BE2C (cell line): ENCODE measurements at regions not wholly inside any gene's neighbourhood (a gene's known extent, or its start where the extent isn't known, plus 50 kb on each side); places are given as distances from the start of the nearest gene placed in this dataset.

Experiments
- DNase-seq: peaks from one replicate; pipeline ENCODE4 v3.0.0-alpha.2; 2020
- H3K27me3 ChIP-seq: fragments of 250-450 bp; sonication (Bioruptor Pico); 2 replicates; pipeline ENCODE4 v1.5.1; 2020; ENCODE audit warnings: mild to moderate bottlenecking
- H3K36me3 ChIP-seq: fragments of 250-450 bp; sonication (Bioruptor Pico); 2 replicates; pipeline ENCODE4 v1.5.1; 2020; ENCODE audit warnings: mild to moderate bottlenecking
- H3K4me1 ChIP-seq: fragments of 250-450 bp; sonication (Bioruptor Pico); 2 replicates; pipeline ENCODE4 v1.5.1; 2020
- H3K4me3 ChIP-seq: 2 replicates; pipeline ENCODE4 v1.5.1; 2011; ENCODE audit warnings: low read depth, low read length
- H3K9me3 ChIP-seq: fragments of 250-450 bp; sonication (Bioruptor Pico); 2 replicates; pipeline ENCODE4 v1.5.1; 2020
- CTCF ChIP-seq: IDR thresholded peaks from 2 replicates; pipeline ENCODE4 v1.5.1; 2012; ENCODE audit warnings: mild to moderate bottlenecking, low read depth, low read length

- DNase-seq = no peak
- no peaks in the 10 kb centered on the region for H3K4me1 ChIP-seq
- H3K4me3 ChIP-seq = no peak overlapping the region
- H3K36me3 ChIP-seq = no peaks in the 10 kb centered on the region
- H3K9me3 ChIP-seq = no peaks in the 10 kb centered on the region
- no peak for TF ChIP-seq CTCF
- no peaks in the 10 kb centered on the region for H3K27me3 ChIP-seq
Observed at GRCh38 chr2:151114874-151115273, 146.8 kb downstream of the RBM43 start.

- Histone ChIP-seq H3K9me3 (no peaks in the 10 kb centered on the region), H3K4me1 (no peaks in the 10 kb centered on the region), H3K36me3 (no peaks in the 10 kb centered on the region), H3K4me3 (no peak overlapping the region), H3K27me3 (no peaks in the 10 kb centered on the region)
- DNase-seq = no peak
- no peak for TF ChIP-seq CTCF
Observed at GRCh38 chr2:151113318-151113717, 148.3 kb downstream of the RBM43 start.

- no peak for DNase-seq
- Histone ChIP-seq H3K4me3 (no peak overlapping the region), H3K36me3 (no peaks in the 10 kb centered on the region), H3K4me1 (no peaks in the 10 kb centered on the region), H3K9me3 (no peaks in the 10 kb centered on the region), H3K27me3 (no peaks in the 10 kb centered on the region)
- TF ChIP-seq CTCF = no peak
Observed at GRCh38 chr2:151111599-151112278, 149.9 kb downstream of the RBM43 start.

GRCh38 chr2:151106805-151107506, 154.7 kb downstream of the RBM43 start:
- Histone ChIP-seq H3K36me3 (no peaks in the 10 kb centered on the region), H3K4me3 (no peak overlapping the region), H3K4me1 (no peaks in the 10 kb centered on the region), H3K9me3 (no peaks in the 10 kb centered on the region), H3K27me3 (no peaks in the 10 kb centered on the region)
- no peak for TF ChIP-seq CTCF
- no peak for DNase-seq

- H3K4me1 ChIP-seq = no peaks in the 10 kb centered on the region
- TF ChIP-seq CTCF = no peak
- H3K27me3 ChIP-seq = no peaks in the 10 kb centered on the region
- H3K4me3 ChIP-seq = no peak overlapping the region
- DNase-seq = no peak
- H3K9me3 ChIP-seq = no peaks in the 10 kb centered on the region
- H3K36me3 ChIP-seq = no peaks in the 10 kb centered on the region
Observed at GRCh38 chr2:151103551-151103950, 158.1 kb downstream of the RBM43 start.

- Histone ChIP-seq H3K4me3 (no peak overlapping the region), H3K27me3 (no peaks in the 10 kb centered on the region), H3K9me3 (no peaks in the 10 kb centered on the region), H3K4me1 (no peaks in the 10 kb centered on the region), H3K36me3 (no peaks in the 10 kb centered on the region)
- no peak for DNase-seq
- TF ChIP-seq CTCF = no peak
Observed at GRCh38 chr2:151102226-151102625, 159.4 kb downstream of the RBM43 start.
